ENCODE measurements at regions not wholly inside any gene's neighbourhood (a gene's known extent, or its start where the extent isn't known, plus 50 kb on each side); places are given as distances from the start of the nearest gene placed in this dataset.

DNA sequence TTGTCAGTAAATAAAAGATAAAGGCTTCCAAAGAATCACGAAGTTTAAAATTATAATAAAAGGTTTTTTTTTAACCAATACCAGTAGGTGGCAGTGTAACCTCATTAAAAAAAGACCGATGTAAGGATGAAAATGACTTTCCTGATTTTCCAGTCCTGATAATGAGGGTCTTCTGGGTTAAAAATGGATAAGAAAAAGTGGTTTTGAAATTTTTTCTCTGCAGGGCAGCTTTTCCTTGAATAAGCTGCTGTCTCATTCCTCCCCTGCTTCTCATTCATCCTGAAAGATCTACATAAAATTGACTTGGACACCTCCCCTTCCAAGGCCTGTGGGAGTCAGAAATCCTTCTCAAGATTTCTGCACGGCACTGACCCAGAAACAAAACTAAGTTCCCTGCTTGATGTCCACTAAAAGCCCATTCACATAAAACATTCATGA, 58.9 kb upstream of the FBXO33 start:
- H3K27me3 ChIP-seq (ENCODE audit: control insufficient read depth, insufficient read depth, low read length, poor library complexity, severe bottlenecking), result no peaks in the 10 kb centered on the region
- H3K27ac Mint-ChIP-seq, result no peak overlapping the region
- H3K36me3 ChIP-seq (ENCODE audit: control insufficient read depth, insufficient read depth, low read length), result no peaks in the 10 kb centered on the region
- H3K9me3 Mint-ChIP-seq, result peaks cover 14% of the 10 kb centered on the region
- peaks cover 4% of the 10 kb centered on the region for H3K4me1 Mint-ChIP-seq
- no peaks in the 10 kb centered on the region for H3K27me3 Mint-ChIP-seq (ENCODE audit: insufficient read depth)
- 54% methylated on average over 2 of the region's 3 CpGs; no CpG with 5 or more reads in 1 of the 2 experiments for WGBS, 2 experiments (ENCODE audit: insufficient coverage in 1 of 2, insufficient read length in 1 of 2)
- H3K27ac ChIP-seq (ENCODE audit: low read depth, low read length), result peak overlapping the region; percentile 19
- peaks cover 17% of the 10 kb centered on the region for H3K9me3 ChIP-seq (ENCODE audit: control insufficient read depth, low read length)
- no peak overlapping the region for H3K4me3 Mint-ChIP-seq
- no peak overlapping the region for H3K9ac ChIP-seq (ENCODE audit: extremely low read depth, low read length, poor library complexity, severe bottlenecking)
- no peak for DNase-seq
- TF ChIP-seq, protein P1, sequence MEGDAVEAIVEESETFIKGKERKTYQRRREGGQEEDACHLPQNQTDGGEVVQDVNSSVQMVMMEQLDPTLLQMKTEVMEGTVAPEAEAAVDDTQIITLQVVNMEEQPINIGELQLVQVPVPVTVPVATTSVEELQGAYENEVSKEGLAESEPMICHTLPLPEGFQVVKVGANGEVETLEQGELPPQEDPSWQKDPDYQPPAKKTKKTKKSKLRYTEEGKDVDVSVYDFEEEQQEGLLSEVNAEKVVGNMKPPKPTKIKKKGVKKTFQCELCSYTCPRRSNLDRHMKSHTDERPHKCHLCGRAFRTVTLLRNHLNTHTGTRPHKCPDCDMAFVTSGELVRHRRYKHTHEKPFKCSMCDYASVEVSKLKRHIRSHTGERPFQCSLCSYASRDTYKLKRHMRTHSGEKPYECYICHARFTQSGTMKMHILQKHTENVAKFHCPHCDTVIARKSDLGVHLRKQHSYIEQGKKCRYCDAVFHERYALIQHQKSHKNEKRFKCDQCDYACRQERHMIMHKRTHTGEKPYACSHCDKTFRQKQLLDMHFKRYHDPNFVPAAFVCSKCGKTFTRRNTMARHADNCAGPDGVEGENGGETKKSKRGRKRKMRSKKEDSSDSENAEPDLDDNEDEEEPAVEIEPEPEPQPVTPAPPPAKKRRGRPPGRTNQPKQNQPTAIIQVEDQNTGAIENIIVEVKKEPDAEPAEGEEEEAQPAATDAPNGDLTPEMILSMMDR (conservative IDR thresholded peaks at IDR 0.05), result peak; percentile 78
- no peaks in the 10 kb centered on the region for H3K4me1 ChIP-seq (ENCODE audit: control insufficient read depth, insufficient read depth, low read length)
- H3K36me3 Mint-ChIP-seq (ENCODE audit: low read depth), result peaks cover 9% of the 10 kb centered on the region
- no peak overlapping the region for H3K4me3 ChIP-seq (ENCODE audit: low read length)

DNA sequence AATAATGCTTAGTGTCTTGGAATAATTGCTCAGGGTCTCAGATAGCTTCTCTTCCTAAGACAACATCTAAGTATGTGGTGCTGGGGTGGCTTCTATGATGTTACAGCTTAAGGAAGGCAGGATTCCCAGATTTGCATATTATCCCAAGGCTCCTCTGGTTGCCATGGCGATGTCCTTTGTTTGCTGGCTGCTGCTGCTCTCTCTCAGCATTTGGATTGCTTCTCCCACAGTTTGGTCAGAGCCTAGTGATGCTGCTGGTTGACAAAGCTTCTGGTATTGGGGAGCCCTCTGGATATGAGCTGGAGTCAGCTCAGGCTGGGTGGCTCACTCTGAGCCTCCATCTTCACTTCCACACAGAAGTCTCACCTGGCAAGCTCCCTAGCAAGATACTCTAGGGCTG, 56.4 kb upstream of the FBXO33 start:
- DNase-seq, result peak; percentile 85
- H3K9me3 ChIP-seq (ENCODE audit: control insufficient read depth, low read length), result no peaks in the 10 kb centered on the region
- Mint-ChIP-seq H3K27ac (no peak overlapping the region), H3K4me1 (peaks cover 4% of the 10 kb centered on the region), H3K4me3 (no peak overlapping the region), H3K36me3 (ENCODE audit: low read depth) (no peaks in the 10 kb centered on the region), H3K27me3 (ENCODE audit: insufficient read depth) (no peaks in the 10 kb centered on the region), H3K9me3 (no peaks in the 10 kb centered on the region)
- H3K9ac ChIP-seq (ENCODE audit: extremely low read depth, low read length, poor library complexity, severe bottlenecking), result no peak overlapping the region
- WGBS, 2 experiments (ENCODE audit: insufficient coverage in 1 of 2, insufficient read length in 1 of 2), result 52% methylated on average over 1 of the region's 1 CpG; no CpG with 5 or more reads in 1 of the 2 experiments
- no peaks in the 10 kb centered on the region for H3K4me1 ChIP-seq (ENCODE audit: control insufficient read depth, insufficient read depth, low read length)
- no peak overlapping the region for H3K27ac ChIP-seq (ENCODE audit: low read depth, low read length)
- H3K36me3 ChIP-seq (ENCODE audit: control insufficient read depth, insufficient read depth, low read length), result no peaks in the 10 kb centered on the region
- TF ChIP-seq, protein P1 (conservative IDR thresholded peaks at IDR 0.05), result no peak
- H3K4me3 ChIP-seq (ENCODE audit: low read length), result no peak overlapping the region
- H3K27me3 ChIP-seq (ENCODE audit: control insufficient read depth, insufficient read depth, low read length, poor library complexity, severe bottlenecking), result no peaks in the 10 kb centered on the region

DNA sequence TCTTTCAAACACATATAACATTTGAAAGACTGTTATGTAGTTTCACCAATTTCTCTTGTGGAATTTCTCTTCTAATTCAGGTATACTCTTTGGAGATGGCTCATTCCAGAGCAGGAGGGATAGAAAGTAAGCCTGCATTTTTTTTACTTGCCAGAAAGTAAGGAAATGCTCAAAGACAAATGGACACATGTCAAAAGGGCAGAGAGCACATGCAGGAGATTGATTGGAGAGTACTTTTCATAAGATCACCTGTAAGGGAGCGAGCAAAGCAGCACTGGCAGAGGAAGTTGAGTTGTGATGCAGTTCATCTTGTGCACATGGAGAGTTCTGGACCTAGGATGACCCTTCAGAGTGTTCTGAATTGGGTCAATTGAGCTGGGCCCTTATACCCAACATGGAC, 51.4 kb upstream of the FBXO33 start:
- Histone ChIP-seq H3K36me3 (ENCODE audit: control insufficient read depth, insufficient read depth, low read length) (no peaks in the 10 kb centered on the region), H3K9me3 (ENCODE audit: control insufficient read depth, low read length) (no peaks in the 10 kb centered on the region), H3K27ac (ENCODE audit: low read depth, low read length) (no peak overlapping the region), H3K4me3 (ENCODE audit: low read length) (no peak overlapping the region), H3K27me3 (ENCODE audit: control insufficient read depth, insufficient read depth, low read length, poor library complexity, severe bottlenecking) (no peaks in the 10 kb centered on the region), H3K4me1 (ENCODE audit: control insufficient read depth, insufficient read depth, low read length) (no peaks in the 10 kb centered on the region), H3K9ac (ENCODE audit: extremely low read depth, low read length, poor library complexity, severe bottlenecking) (no peak overlapping the region)
- 83 to 86% methylated on average over 1 of the region's 1 CpG for WGBS, 2 experiments (ENCODE audit: insufficient coverage in 1 of 2, insufficient read length in 1 of 2)
- no peaks in the 10 kb centered on the region for H3K27me3 Mint-ChIP-seq (ENCODE audit: insufficient read depth)
- no peak overlapping the region for H3K27ac Mint-ChIP-seq
- H3K4me3 Mint-ChIP-seq, result no peak overlapping the region
- TF ChIP-seq, protein P1 (conservative IDR thresholded peaks at IDR 0.05), result no peak
- no peaks in the 10 kb centered on the region for H3K36me3 Mint-ChIP-seq (ENCODE audit: low read depth)
- H3K4me1 Mint-ChIP-seq, result no peaks in the 10 kb centered on the region
- no peak for DNase-seq
- peaks cover 2% of the 10 kb centered on the region for H3K9me3 Mint-ChIP-seq
